GM20000 (cell line): ENCODE measurements at regions not wholly inside any gene's neighbourhood (a gene's known extent, or its start where the extent isn't known, plus 50 kb on each side); places are given as distances from the start of the nearest gene placed in this dataset.

Experiments
- DNase-seq: peaks from one replicate; pipeline ENCODE4 v3.0.0; 2012; ENCODE audit warnings: low spot score
- CTCF ChIP-seq: IDR thresholded peaks from 2 replicates; pipeline ENCODE4 v1.5.1; 2012; ENCODE audit warnings: mild to moderate bottlenecking, control low read depth; ENCODE audit errors: extremely low read depth, missing control alignments

DNA sequence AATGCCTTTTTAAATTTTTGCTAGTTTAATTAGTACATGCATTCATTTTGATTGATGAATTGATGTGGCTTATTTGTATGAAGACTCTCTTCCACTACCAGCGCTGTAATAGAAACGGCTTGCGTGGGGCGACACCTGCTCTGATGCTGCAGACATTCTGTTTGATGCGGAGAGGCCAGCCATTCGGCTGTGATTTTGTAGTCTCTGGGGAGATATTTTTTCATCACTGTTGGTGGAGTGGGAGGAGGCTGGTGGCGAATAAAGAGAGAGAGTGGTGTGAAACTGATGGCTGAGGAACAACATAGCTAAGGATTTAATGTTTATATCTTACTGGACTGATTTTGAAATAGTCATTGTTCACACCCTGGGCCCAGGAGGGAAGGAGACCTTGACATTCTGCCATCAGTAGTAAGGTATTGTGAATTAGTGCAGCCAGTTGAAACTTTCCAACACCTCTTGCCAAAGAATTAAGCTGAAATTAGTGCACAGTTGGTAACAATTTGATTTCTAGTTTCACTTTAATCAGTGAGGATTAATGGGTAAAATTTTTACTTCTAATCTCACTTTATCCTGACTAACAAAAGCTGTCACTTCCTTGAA lies 224.1 kb downstream of the MTX2 start:
- no peak for DNase-seq
- no peak for TF ChIP-seq CTCF

GRCh38 chr2:176493909-176494308 lies 224.7 kb downstream of the MTX2 start:
- no peak for TF ChIP-seq CTCF
- DNase-seq = no peak

- TF ChIP-seq CTCF = no peak
- no peak for DNase-seq
These were observed 225.7 kb downstream of the MTX2 start for GRCh38 chr2:176494949-176495353.

DNA sequence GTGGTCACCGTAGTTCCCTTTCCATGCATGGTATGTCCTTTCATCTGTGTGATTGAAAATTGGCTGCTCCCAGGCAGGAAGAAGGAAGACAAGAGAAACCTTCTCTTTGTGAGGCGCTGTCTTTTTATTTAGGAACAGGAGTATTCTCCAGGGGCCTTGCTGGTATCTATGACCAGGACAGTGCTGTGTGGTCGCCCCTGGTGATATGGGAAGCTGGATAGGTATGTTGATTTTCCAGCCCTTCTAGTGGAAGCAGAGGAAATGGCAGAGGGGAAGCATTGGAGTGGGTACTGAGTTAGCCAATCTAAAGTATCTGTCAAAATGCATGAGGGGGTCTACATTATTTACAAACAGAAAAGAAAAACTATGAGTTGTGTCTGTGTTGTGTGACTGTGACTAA lies 226.6 kb downstream of the MTX2 start:
- no peak for TF ChIP-seq CTCF
- DNase-seq = no peak

DNA sequence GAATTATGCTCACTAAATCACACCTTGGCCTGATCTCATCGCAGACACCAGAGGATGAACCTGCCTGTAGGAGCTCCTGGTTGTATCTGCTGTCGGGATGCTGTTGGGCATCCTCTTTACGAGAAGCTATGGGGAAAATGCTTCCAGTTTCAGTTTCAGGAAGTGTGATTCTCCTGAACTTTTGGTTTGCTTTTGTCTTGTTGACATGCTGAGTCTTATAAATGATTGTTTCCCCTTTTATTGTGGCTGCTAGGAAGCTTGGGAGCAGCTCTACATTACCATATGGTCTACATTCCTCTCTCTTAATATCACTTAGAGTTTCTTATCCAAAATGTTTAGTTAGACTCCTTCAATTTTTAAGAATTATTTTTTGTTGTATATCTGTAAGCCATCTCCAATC lies 227.5 kb downstream of the MTX2 start:
- DNase-seq = no peak
- no peak for TF ChIP-seq CTCF

DNA sequence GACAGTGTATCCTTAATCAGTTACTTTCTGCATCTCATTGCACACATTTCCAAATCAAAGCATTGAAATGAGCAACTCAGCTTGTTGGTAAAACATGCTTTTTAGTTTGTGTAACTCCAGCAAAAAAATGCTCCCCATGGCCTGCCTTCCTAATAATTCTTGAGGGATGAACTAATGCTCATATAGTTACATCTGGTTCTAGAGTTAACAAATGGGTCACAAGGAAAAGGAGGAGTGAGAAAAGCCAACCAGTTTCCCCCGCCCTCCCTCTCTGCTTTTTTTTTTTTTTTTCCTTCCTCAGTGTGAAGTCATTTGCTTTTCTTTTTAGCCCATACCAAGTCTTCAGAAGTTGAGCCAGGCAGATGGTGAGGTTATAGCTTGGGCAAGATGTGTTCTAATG lies 231.7 kb downstream of the MTX2 start:
- no peak for DNase-seq
- no peak for TF ChIP-seq CTCF

GRCh38 chr2:176501617-176502016 lies 232.4 kb downstream of the MTX2 start:
- DNase-seq = no peak
- TF ChIP-seq CTCF = no peak

DNA sequence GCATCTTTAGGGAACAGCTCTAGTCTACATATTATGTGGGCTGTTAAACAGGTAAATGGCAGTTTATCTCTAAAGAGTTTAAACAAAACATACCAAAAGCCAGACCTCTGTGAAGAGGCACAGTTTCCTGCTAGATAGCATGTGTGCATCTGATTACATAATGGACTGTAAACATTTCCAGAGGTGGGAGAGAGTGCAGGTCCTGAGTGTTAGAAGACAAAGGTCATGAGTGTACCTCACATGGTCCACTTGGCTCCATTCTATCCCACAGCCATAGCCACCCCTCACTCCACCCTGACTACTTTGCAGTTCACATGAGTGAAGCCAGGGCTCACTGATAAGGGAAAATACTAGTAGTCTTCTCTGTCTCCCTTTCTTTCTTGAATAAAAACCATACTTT lies 233.4 kb downstream of the MTX2 start:
- TF ChIP-seq CTCF = no peak
- no peak for DNase-seq
